OCI-LY7 (cell line): ENCODE measurements at regions not wholly inside any gene's neighbourhood (a gene's known extent, or its start where the extent isn't known, plus 50 kb on each side); places are given as distances from the start of the nearest gene placed in this dataset.

Source experiments
- BruUV-seq: library from RNA; stranded (reverse); fragments of 400-500 nt; replicated peaks from 2 replicates; lab custom pipeline; 2021; lab: Mats Ljungman, UMichigan
- CTCF ChIA-PET: fragments of 300-600 bp; sonication (Branson Sonifier 250); formaldehyde crosslinking; loops from one replicate; lab custom pipeline; 2022; ENCODE audit warnings: antibody characterized with exemption; ENCODE audit not compliant: unreplicated experiment; lab: Charles Lee
- POLR2A ChIA-PET: fragments of 300-600 bp; sonication (Branson Sonifier 250); formaldehyde crosslinking; loops from one replicate; lab custom pipeline; 2022; ENCODE audit warnings: antibody characterized with exemption; lab: Charles Lee
- DNase-seq: peaks from one replicate; pipeline ENCODE4 v3.0.0-alpha.2; 2015; ENCODE audit warnings: low spot score
- H2AFZ ChIP-seq: fragments of 200-600 bp; sonication (generic), shearing (Covaris generic); 2 replicates; pipeline ENCODE4 v1.6.1; 2014; ENCODE audit warnings: mild to moderate bottlenecking, antibody characterized with exemption, low read length, moderate library complexity
- H3K27ac ChIP-seq: fragments of 200-600 bp; sonication (generic); 2 replicates; pipeline ENCODE4 v1.5.1; 2014; ENCODE audit warnings: mixed run types, low read depth, mild to moderate bottlenecking, moderate library complexity, low read length, inconsistent platforms; ENCODE audit not compliant: poor library complexity, severe bottlenecking
- H3K36me3 ChIP-seq: fragments of 200-600 bp; sonication (generic); 2 replicates; pipeline ENCODE4 v1.6.1; 2014; ENCODE audit warnings: mild to moderate bottlenecking, antibody characterized with exemption, low read length, moderate library complexity, mixed read lengths; ENCODE audit not compliant: insufficient read depth
- H3K4me1 ChIP-seq: fragments of 200-600 bp; sonication (generic); 2 replicates; pipeline ENCODE4 v1.5.1; 2014; ENCODE audit warnings: mild to moderate bottlenecking, low read length; ENCODE audit not compliant: insufficient read depth, poor library complexity, severe bottlenecking
- H3K4me2 ChIP-seq: fragments of 200-600 bp; sonication (generic); 2 replicates; pipeline ENCODE4 v1.6.1; 2014; ENCODE audit warnings: mild to moderate bottlenecking, low read length
- H3K4me3 ChIP-seq: fragments of 200-600 bp; sonication (generic); 2 replicates; pipeline ENCODE4 v1.5.1; 2014; ENCODE audit warnings: mild to moderate bottlenecking, low read depth, low read length; ENCODE audit not compliant: poor library complexity, severe bottlenecking
- H3K79me2 ChIP-seq: fragments of 200-600 bp; sonication (generic); 2 replicates; pipeline ENCODE4 v1.6.1; 2016; ENCODE audit warnings: low read depth, mild to moderate bottlenecking, low read length, moderate library complexity, mixed read lengths; ENCODE audit not compliant: insufficient read depth
- H3K9me2 ChIP-seq: fragments of 200-600 bp; sonication (generic); 2 replicates; pipeline ENCODE4 v1.6.1; 2016; ENCODE audit warnings: mild to moderate bottlenecking, low read length, mixed read lengths; ENCODE audit not compliant: insufficient read depth
- H3K9me3 ChIP-seq: fragments of 200-600 bp; sonication (generic); 2 replicates; pipeline ENCODE4 v1.6.1; 2014; ENCODE audit warnings: mild to moderate bottlenecking, mixed run types, low read length, mixed read lengths
- H4K20me1 ChIP-seq: fragments of 200-600 bp; sonication (generic); 2 replicates; pipeline ENCODE4 v1.6.1; 2014; ENCODE audit warnings: mild to moderate bottlenecking, antibody characterized with exemption, low read length, moderate library complexity, mixed read lengths; ENCODE audit not compliant: insufficient read depth
- EZH2phosphoT487 ChIP-seq: fragments of 200-600 bp; sonication (generic); IDR thresholded peaks from 2 replicates; pipeline ENCODE4 v1.6.1; 2018; ENCODE audit warnings: low read depth, borderline replicate concordance, mild to moderate bottlenecking, mixed run types, antibody characterized with exemption, low read length, moderate library complexity, mixed read lengths
- intact Hi-C: fragments of 100-400 bp; cut with micrococcal nuclease; formaldehyde crosslinking; loops from one replicate; pipeline ENCODE4 v1.10.0; 2022; ENCODE audit not compliant: unreplicated experiment
- TF ChIP-seq, protein P1 (sequence below): fragments of 200-600 bp; sonication (generic); conservative IDR thresholded peaks from 2 replicates; pipeline ENCODE4 v1.5.1; 2014; ENCODE audit warnings: mild to moderate bottlenecking, antibody characterized with exemption, low read length, moderate library complexity, mixed read lengths

DNA sequence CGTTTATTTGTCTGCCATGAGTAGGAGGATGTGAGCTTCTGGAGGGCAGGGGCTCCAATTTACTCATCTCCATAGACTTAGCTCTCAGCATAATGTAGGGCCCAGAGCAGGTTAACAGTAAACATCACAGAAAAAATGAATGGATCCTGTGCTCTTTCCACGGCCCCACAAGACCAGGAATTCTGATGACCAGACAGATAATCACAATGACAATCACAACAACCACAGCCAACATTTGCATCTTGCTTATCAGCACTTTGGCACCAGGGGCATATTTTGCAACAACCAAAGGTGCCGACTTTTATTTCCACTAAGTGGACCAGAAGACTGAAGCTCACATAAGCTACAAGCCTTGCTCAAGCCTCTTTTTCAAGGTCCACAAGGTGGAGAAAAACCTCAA, 68.9 kb upstream of the ANKRD34C start:
- Histone ChIP-seq H3K4me2 (no peak overlapping the region), H3K27ac (no peak overlapping the region), H3K4me3 (no peak overlapping the region), H3K36me3 (no peaks in the 10 kb centered on the region), H3K9me2 (no peaks in the 10 kb centered on the region), H3K79me2 (no peaks in the 10 kb centered on the region), H4K20me1 (no peaks in the 10 kb centered on the region), H3K9me3 (no peaks in the 10 kb centered on the region), H3K4me1 (no peaks in the 10 kb centered on the region), H2AFZ (no peak overlapping the region)
- BruUV-seq = no TSS peak
- ChIA-PET POLR2A (no interaction called here), CTCF (no interaction called here)
- no peak for DNase-seq
- intact Hi-C loops = no loop called here
- no peak for TF ChIP-seq EZH2phosphoT487
- TF ChIP-seq, protein P1, sequence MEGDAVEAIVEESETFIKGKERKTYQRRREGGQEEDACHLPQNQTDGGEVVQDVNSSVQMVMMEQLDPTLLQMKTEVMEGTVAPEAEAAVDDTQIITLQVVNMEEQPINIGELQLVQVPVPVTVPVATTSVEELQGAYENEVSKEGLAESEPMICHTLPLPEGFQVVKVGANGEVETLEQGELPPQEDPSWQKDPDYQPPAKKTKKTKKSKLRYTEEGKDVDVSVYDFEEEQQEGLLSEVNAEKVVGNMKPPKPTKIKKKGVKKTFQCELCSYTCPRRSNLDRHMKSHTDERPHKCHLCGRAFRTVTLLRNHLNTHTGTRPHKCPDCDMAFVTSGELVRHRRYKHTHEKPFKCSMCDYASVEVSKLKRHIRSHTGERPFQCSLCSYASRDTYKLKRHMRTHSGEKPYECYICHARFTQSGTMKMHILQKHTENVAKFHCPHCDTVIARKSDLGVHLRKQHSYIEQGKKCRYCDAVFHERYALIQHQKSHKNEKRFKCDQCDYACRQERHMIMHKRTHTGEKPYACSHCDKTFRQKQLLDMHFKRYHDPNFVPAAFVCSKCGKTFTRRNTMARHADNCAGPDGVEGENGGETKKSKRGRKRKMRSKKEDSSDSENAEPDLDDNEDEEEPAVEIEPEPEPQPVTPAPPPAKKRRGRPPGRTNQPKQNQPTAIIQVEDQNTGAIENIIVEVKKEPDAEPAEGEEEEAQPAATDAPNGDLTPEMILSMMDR = no peak

DNA sequence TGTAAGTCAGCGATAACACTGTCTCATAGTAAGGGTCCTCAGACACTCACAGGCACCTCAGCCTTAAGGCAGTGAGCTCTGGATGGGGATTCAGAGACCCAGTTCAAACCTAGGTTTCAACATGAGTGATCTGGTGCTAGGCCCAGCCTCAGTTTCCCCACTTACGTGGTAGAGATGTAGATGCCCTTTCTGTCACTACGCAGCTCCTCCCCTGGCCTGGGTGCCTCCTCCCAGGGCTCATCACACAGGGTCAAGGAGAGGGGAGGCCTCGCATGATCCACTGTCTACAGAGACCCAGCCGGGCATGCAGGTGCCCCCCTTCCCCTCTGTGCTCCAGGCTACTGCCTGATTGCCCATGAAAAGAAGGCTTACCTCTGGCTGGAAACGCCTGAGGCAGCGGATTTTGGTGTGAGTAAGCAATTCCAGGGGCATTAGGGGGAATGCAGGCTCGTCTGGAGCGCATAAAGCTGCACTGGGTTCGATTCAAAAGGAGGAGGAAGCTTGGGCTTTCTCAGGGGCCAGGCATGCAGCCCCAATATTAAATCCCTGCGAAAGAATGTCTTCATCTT, 69.8 kb upstream of the ANKRD34C start:
- no peak overlapping the region for H3K4me2 ChIP-seq
- H3K27ac ChIP-seq = no peak overlapping the region
- no peaks in the 10 kb centered on the region for H4K20me1 ChIP-seq
- H3K9me2 ChIP-seq = no peaks in the 10 kb centered on the region
- no peaks in the 10 kb centered on the region for H3K9me3 ChIP-seq
- ChIA-PET CTCF (no interaction called here), POLR2A (no interaction called here)
- H3K4me3 ChIP-seq = no peak overlapping the region
- no peak for TF ChIP-seq EZH2phosphoT487
- TF ChIP-seq, protein P1 = no peak
- no TSS peak for BruUV-seq
- no peaks in the 10 kb centered on the region for H3K79me2 ChIP-seq
- H2AFZ ChIP-seq = no peak overlapping the region
- no peaks in the 10 kb centered on the region for H3K36me3 ChIP-seq
- intact Hi-C loops = no loop called here
- H3K4me1 ChIP-seq = no peaks in the 10 kb centered on the region
- no peak for DNase-seq

GRCh38 chr15:79211481-79211880, 71.0 kb upstream of the ANKRD34C start:
- no TSS peak for BruUV-seq
- no peaks in the 10 kb centered on the region for H3K79me2 ChIP-seq
- no peak overlapping the region for H3K4me3 ChIP-seq
- H3K9me3 ChIP-seq = no peaks in the 10 kb centered on the region
- no peaks in the 10 kb centered on the region for H3K4me1 ChIP-seq
- no peaks in the 10 kb centered on the region for H3K9me2 ChIP-seq
- intact Hi-C loops = no loop called here
- H4K20me1 ChIP-seq = no peaks in the 10 kb centered on the region
- TF ChIP-seq, protein P1 = no peak
- TF ChIP-seq EZH2phosphoT487 = no peak
- ChIA-PET POLR2A (no interaction called here), CTCF (no interaction called here)
- H3K4me2 ChIP-seq = no peak overlapping the region
- no peaks in the 10 kb centered on the region for H3K36me3 ChIP-seq
- no peak overlapping the region for H3K27ac ChIP-seq
- no peak for DNase-seq
- no peak overlapping the region for H2AFZ ChIP-seq
